HepG2 (cell line): ENCODE measurements at regions not wholly inside any gene's neighbourhood (a gene's known extent, or its start where the extent isn't known, plus 50 kb on each side); places are given as distances from the start of the nearest gene placed in this dataset.

Experiments used
- NFE2L1 ChIP-seq: sonication (generic); formaldehyde crosslinking; IDR thresholded peaks from 2 replicates; pipeline ENCODE4 v1.4.0; 2020; ENCODE audit warnings: missing genetic modification reagents, mild to moderate bottlenecking, borderline replicate concordance
- ZNF160 ChIP-seq: sonication (generic); formaldehyde crosslinking; IDR thresholded peaks from 2 replicates; pipeline ENCODE4 v1.8.0; 2022; ENCODE audit warnings: mild to moderate bottlenecking, inconsistent platforms, missing genetic modification reagents
- ZNF564 ChIP-seq: sonication (generic); formaldehyde crosslinking; IDR thresholded peaks from 2 replicates; pipeline ENCODE4 v1.8.1; 2023; ENCODE audit warnings: mild to moderate bottlenecking, missing genetic modification reagents
- TF ChIP-seq, protein P1 (sequence below): sonication (generic); formaldehyde crosslinking; conservative IDR thresholded peaks from 2 replicates; pipeline ENCODE4 v1.8.0; 2022; ENCODE audit warnings: mild to moderate bottlenecking, moderate library complexity, missing genetic modification reagents
- TF ChIP-seq, protein P2 (sequence below): sonication (generic); formaldehyde crosslinking; IDR thresholded peaks from 2 replicates; pipeline ENCODE4 v1.8.0; 2022; ENCODE audit warnings: missing genetic modification reagents, mild to moderate bottlenecking, borderline replicate concordance
- TF ChIP-seq, protein P3 (sequence below): sonication (generic); formaldehyde crosslinking; IDR thresholded peaks from 2 replicates; pipeline ENCODE4 v1.5.1; 2020; ENCODE audit warnings: mild to moderate bottlenecking, moderate library complexity, missing genetic modification reagents
- TF ChIP-seq, protein P4 (sequence below): sonication (generic); formaldehyde crosslinking; IDR thresholded peaks from 2 replicates; pipeline ENCODE4 v1.4.0; 2020; ENCODE audit warnings: missing genetic modification reagents, borderline replicate concordance
- TF ChIP-seq, protein P5 (sequence below): sonication (generic); formaldehyde crosslinking; conservative IDR thresholded peaks from 2 replicates; pipeline ENCODE4 v1.8.0; 2022; ENCODE audit warnings: missing genetic modification reagents
- TF ChIP-seq, protein P6 (sequence below): sonication (generic); formaldehyde crosslinking; IDR thresholded peaks from 2 replicates; pipeline ENCODE4 v1.8.0; 2022; ENCODE audit warnings: mild to moderate bottlenecking, missing genetic modification reagents, moderate library complexity

DNA sequence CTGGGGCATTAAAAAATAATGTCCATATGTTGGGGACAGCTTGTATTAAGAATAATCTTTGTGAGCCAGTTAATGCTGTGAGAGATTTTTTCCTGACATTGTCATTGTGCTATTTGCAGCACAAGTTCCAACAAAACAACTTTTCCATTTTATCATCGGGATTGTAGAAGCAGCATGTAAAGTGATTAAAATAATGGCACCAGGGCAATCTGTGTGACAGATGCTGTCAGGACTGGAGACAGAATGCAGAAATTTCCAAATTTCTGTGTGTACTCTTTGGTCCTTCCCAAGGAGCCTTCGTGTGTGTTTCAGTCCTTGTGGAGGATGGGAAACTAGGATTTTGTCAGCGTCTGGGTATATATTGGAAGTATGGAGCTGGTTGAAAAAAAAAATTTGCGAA lies 101.5 kb upstream of the LIMCH1 start (continued):
- TF ChIP-seq, protein P1, sequence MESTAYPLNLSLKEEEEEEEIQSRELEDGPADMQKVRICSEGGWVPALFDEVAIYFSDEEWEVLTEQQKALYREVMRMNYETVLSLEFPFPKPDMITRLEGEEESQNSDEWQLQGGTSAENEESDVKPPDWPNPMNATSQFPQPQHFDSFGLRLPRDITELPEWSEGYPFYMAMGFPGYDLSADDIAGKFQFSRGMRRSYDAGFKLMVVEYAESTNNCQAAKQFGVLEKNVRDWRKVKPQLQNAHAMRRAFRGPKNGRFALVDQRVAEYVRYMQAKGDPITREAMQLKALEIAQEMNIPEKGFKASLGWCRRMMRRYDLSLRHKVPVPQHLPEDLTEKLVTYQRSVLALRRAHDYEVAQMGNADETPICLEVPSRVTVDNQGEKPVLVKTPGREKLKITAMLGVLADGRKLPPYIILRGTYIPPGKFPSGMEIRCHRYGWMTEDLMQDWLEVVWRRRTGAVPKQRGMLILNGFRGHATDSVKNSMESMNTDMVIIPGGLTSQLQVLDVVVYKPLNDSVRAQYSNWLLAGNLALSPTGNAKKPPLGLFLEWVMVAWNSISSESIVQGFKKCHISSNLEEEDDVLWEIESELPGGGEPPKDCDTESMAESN (CRISPR knock-in tag): no peak
- TF ChIP-seq, protein P2, sequence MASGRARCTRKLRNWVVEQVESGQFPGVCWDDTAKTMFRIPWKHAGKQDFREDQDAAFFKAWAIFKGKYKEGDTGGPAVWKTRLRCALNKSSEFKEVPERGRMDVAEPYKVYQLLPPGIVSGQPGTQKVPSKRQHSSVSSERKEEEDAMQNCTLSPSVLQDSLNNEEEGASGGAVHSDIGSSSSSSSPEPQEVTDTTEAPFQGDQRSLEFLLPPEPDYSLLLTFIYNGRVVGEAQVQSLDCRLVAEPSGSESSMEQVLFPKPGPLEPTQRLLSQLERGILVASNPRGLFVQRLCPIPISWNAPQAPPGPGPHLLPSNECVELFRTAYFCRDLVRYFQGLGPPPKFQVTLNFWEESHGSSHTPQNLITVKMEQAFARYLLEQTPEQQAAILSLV (CRISPR knock-in tag): no peak
- no peak for TF ChIP-seq ZNF564
- TF ChIP-seq, protein P3, sequence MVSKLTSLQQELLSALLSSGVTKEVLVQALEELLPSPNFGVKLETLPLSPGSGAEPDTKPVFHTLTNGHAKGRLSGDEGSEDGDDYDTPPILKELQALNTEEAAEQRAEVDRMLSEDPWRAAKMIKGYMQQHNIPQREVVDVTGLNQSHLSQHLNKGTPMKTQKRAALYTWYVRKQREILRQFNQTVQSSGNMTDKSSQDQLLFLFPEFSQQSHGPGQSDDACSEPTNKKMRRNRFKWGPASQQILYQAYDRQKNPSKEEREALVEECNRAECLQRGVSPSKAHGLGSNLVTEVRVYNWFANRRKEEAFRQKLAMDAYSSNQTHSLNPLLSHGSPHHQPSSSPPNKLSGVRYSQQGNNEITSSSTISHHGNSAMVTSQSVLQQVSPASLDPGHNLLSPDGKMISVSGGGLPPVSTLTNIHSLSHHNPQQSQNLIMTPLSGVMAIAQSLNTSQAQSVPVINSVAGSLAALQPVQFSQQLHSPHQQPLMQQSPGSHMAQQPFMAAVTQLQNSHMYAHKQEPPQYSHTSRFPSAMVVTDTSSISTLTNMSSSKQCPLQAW (CRISPR knock-in tag): no peak
- TF ChIP-seq, protein P4, sequence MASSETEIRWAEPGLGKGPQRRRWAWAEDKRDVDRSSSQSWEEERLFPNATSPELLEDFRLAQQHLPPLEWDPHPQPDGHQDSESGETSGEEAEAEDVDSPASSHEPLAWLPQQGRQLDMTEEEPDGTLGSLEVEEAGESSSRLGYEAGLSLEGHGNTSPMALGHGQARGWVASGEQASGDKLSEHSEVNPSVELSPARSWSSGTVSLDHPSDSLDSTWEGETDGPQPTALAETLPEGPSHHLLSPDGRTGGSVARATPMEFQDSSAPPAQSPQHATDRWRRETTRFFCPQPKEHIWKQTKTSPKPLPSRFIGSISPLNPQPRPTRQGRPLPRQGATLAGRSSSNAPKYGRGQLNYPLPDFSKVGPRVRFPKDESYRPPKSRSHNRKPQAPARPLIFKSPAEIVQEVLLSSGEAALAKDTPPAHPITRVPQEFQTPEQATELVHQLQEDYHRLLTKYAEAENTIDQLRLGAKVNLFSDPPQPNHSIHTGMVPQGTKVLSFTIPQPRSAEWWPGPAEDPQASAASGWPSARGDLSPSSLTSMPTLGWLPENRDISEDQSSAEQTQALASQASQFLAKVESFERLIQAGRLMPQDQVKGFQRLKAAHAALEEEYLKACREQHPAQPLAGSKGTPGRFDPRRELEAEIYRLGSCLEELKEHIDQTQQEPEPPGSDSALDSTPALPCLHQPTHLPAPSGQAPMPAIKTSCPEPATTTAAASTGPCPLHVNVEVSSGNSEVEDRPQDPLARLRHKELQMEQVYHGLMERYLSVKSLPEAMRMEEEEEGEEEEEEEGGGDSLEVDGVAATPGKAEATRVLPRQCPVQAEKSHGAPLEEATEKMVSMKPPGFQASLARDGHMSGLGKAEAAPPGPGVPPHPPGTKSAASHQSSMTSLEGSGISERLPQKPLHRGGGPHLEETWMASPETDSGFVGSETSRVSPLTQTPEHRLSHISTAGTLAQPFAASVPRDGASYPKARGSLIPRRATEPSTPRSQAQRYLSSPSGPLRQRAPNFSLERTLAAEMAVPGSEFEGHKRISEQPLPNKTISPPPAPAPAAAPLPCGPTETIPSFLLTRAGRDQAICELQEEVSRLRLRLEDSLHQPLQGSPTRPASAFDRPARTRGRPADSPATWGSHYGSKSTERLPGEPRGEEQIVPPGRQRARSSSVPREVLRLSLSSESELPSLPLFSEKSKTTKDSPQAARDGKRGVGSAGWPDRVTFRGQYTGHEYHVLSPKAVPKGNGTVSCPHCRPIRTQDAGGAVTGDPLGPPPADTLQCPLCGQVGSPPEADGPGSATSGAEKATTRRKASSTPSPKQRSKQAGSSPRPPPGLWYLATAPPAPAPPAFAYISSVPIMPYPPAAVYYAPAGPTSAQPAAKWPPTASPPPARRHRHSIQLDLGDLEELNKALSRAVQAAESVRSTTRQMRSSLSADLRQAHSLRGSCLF (CRISPR knock-in tag): no peak
- no peak for TF ChIP-seq ZNF160
- TF ChIP-seq NFE2L1: no peak
- TF ChIP-seq, protein P5, sequence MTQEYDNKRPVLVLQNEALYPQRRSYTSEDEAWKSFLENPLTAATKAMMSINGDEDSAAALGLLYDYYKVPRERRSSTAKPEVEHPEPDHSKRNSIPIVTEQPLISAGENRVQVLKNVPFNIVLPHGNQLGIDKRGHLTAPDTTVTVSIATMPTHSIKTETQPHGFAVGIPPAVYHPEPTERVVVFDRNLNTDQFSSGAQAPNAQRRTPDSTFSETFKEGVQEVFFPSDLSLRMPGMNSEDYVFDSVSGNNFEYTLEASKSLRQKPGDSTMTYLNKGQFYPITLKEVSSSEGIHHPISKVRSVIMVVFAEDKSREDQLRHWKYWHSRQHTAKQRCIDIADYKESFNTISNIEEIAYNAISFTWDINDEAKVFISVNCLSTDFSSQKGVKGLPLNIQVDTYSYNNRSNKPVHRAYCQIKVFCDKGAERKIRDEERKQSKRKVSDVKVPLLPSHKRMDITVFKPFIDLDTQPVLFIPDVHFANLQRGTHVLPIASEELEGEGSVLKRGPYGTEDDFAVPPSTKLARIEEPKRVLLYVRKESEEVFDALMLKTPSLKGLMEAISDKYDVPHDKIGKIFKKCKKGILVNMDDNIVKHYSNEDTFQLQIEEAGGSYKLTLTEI: no peak
- TF ChIP-seq, protein P6, sequence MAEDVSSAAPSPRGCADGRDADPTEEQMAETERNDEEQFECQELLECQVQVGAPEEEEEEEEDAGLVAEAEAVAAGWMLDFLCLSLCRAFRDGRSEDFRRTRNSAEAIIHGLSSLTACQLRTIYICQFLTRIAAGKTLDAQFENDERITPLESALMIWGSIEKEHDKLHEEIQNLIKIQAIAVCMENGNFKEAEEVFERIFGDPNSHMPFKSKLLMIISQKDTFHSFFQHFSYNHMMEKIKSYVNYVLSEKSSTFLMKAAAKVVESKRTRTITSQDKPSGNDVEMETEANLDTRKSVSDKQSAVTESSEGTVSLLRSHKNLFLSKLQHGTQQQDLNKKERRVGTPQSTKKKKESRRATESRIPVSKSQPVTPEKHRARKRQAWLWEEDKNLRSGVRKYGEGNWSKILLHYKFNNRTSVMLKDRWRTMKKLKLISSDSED (CRISPR knock-in tag): no peak
